EH (cell line): ENCODE measurements at regions not wholly inside any gene's neighbourhood (a gene's known extent, or its start where the extent isn't known, plus 50 kb on each side); places are given as distances from the start of the nearest gene placed in this dataset.
"Not testable (repeated sequence)": the region's sequence is repeated elsewhere in the genome, so short reads cannot be mapped to it uniquely, and the experiment has no call there.

Experiments used
- DNase-seq: peaks from one replicate; pipeline ENCODE4 v3.0.0-alpha.2; 2015; ENCODE audit warnings: low read depth

- DNase-seq: no peak
Observed at GRCh38 chr5:17400724-17401469, 97.1 kb upstream of the TAF11L2 start.

- DNase-seq: no peak
Observed at GRCh38 chr5:17401470-17402288, 96.4 kb upstream of the TAF11L2 start.

GRCh38 chr5:17402289-17403121 is 95.5 kb upstream of the TAF11L2 start:
- DNase-seq: no peak

DNA sequence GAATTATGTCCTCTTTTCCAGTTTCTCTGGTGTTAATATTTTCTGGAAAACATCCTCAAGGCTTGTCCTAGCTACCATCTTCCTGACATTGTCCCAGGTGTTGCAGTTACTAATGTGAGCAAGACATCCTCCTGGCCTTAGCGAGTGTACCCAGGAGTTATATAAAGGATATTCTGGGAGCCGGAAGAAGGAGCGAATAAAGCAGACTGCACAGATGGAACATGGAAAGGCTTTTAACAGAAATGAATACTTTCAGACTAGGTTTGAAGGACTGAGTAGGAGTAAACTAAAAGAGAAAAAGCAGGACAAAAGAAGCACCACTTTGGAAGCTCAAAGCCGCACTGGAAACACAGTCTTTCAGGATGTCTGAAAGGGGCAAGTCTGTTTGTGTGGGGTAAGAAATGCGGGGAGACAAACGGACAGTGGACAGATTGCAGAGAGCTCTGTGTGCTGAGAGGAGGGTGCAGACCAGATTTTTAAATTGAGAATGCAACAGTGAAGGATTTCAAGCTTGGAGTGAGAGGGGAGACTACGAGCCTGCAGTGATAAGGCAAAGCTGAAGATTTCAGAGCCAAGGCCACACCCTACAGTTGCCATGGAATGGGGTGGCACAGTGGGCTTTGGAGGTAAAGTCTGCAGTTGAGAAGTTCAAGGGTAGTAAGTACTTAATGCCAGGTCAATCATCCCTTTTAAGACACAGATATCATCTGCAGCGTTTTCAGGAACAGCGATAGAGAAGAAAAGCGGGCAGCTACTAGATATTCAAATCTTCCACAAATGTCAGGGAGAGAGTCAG is 94.1 kb upstream of the TAF11L2 start:
- DNase-seq: no peak

DNA sequence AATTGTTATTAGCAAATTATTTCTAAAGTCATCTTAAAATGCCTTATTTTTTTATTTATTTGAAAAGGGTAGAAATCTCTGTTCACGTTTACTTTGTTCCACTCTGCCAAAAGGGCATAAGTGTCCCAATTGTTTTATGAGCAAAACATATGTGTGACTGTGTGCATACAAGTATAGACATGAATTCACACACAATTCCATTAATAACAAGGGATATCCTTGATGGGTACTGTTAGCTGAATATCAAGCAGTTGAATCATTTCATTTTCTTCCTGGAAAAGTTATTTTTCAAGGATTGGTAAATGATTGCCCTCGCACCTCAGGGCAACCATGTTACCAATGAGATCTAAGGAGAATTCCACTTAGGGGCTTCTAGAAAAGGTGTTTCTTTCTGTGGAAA is 92.1 kb upstream of the TAF11L2 start:
- no peak for DNase-seq

DNA sequence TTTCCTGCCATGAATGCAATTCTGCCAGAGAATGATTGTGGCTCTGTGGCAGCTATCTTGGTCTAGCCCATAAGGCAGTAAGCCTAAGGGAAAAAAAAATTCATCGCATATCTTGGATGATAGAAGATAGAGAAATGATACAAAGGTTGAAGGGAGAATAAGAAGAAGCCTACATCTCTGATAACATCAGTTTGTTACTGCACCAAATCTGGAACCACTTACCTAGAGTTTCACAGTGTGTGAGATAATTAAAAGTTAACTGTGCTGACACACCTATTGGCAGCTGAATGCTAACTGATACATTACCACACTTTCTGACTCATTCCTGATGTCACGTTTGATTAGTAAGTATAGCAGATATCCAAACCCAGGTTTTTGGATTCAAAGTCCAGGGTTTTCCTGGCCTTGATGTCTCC is 91.6 kb upstream of the TAF11L2 start:
- DNase-seq: no peak

- no peak for DNase-seq
Observed at GRCh38 chr5:17411436-17412402, 86.3 kb upstream of the TAF11L2 start.

- no peak for DNase-seq
Observed at GRCh38 chr5:17412760-17413671, 85.0 kb upstream of the TAF11L2 start.

DNA sequence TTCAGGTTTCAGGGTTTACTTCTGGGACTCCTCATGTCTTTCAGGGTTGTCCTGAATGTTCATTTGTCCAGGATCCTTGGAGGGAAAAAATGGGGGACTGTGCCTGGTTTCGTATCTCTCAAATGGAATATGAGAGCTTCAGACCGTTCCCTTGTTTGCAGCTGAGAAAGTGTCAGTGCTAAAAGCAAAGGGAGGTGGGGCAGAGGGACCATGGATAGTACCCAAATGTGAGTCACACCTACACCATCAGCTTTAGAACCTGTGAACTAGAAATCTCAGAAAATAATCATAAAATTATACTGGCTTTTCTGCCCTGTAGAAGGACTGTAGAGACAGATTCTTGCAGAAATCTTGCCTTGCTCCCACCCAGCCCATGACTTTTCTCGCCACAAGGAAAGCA is 84.3 kb upstream of the TAF11L2 start:
- no peak for DNase-seq

GRCh38 chr5:17415321-17415758 is 82.7 kb upstream of the TAF11L2 start:
- DNase-seq: no peak

DNA sequence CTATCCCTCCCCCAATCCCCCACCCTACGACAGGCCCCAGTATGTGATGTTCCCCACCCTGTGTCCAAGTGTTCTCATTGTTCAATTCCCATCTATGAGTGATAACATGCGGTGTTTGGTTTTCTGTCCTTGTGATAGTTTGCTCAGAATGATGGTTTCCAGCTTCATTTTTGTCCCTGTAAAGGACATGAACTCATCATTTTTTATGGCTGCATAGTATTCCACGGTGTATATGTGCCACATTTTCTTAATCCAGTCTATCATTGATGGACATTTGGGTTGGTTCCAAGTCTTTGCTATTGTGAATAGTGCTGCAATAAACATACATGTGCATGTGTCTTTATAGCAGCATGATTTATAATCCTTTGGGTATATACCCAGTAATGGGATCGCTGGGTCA is 81.7 kb upstream of the TAF11L2 start:
- DNase-seq: not testable (repeated sequence)

- no peak for DNase-seq
Observed at GRCh38 chr5:17424674-17425073, 73.4 kb upstream of the TAF11L2 start.

DNA sequence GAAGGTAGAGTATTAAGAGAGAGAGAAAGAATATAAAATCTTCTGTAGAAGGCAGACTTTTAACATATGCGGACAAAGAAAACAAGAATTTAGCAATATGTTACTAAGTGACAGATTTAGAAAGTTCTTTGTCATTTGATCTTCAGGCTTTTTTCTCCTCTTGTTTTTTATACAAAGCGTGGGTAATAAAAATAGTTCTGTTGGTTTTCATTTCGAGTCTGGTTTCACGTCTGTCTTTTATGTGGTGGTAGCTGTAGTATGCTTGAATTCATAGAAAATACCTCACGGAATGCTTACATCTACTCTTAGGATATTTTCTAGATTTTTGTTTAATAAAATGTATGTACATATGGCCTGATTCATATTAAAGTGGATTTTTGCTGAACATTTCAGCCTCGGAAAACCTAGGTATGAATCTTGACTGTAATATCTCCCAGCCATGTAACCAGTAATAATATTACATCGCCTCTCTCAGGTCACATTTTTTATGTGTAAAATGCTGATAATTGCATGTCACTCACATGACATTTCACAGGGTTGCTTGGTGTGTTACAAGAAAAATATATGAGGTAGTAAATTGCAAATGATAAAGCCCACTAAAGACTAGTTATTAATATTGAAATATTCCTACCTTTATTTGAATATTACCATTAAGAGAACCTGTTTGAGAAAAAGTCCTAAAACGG is 72.5 kb upstream of the TAF11L2 start:
- DNase-seq: no peak

- no peak for DNase-seq
Observed at GRCh38 chr5:17426104-17426749, 71.8 kb upstream of the TAF11L2 start.

DNA sequence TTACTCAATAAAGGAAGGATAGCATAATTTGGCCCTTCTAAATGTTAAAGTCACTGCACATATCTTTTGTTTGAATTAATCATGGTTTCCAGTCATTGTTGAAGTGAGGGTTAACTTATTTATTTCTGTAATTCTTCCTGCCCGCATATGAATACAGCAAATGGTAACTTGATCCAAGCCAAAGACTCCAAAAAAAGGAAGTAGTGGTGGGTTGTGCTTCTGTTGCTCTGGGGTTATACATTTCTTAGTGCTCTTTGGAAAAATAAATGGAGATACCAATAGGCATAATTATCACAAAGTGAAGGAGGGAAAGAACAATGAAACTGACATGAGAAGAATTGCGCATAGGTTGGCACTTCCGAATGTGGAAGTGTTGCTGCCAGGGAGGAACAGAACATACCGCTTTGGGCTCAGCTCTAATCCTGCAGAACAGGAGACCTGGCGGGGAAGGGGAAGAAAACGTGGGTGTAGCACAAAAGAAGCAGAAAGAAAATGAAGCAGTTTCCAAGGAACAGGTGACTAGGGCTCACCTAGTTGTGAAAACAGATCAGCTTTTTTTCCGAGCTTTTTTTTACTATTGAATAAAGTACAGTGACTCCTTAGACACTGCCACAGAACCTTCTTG is 69.7 kb upstream of the TAF11L2 start:
- no peak for DNase-seq

DNA sequence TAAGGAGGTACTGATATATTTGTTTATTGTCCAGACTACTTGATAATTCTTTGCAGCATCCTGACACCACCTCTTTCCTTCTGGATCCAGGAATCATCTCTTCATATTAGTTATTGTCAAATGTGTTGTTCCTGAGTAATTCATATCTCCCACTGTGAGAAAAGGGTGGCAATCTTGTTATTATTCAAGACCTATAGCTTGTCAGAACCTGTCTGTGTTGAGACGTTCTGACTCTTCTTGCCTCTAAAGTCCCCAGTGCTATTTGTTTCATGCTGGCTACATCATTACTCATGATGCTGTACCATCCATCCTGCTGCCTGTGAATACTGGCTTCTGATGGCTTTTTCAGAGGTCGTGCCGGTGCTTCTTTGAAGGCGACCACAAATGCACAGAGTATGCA is 68.7 kb upstream of the TAF11L2 start:
- DNase-seq: no peak

DNA sequence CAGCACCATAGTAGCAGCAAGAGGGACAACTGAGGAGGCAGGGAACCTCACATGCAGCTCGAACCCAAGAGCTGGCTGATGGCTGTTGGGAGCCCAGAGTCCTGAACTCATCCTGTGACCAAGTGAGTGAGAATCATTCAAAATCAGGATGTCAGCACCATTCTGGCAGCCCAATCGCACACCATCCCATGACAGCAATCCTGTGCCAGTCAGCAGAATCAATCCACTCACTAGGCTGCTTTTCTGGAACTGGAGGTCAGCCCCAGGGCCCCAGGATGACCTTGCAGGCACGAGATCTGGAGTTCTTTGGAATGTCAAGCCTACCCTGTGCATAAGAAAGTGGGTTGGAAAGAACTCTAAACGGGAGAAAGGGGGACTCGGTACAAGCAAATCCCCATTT is 67.8 kb upstream of the TAF11L2 start:
- DNase-seq: no peak
